MM.1S (cell line): ENCODE measurements at regions not wholly inside any gene's neighbourhood (a gene's known extent, or its start where the extent isn't known, plus 50 kb on each side); places are given as distances from the start of the nearest gene placed in this dataset.

Experiments
- EZH2 ChIP-seq: fragments of 300-600 bp; sonication (generic); optimal IDR thresholded peaks from 2 replicates; pipeline ENCODE3; 2017; ENCODE audit warnings: low read depth, mild to moderate bottlenecking, antibody characterized with exemption, low read length, mixed read lengths
- EZH2phosphoT487 ChIP-seq: fragments of 300-600 bp; sonication (generic); IDR thresholded peaks from 2 replicates; pipeline ENCODE4 v1.6.1; 2018; ENCODE audit warnings: antibody characterized with exemption, low read length
- TF ChIP-seq, protein P1 (sequence below): fragments of 300-600 bp; sonication (generic); IDR thresholded peaks from 2 replicates; pipeline ENCODE4 v1.5.1; 2016; ENCODE audit warnings: antibody characterized with exemption, low read length, mixed read lengths

DNA sequence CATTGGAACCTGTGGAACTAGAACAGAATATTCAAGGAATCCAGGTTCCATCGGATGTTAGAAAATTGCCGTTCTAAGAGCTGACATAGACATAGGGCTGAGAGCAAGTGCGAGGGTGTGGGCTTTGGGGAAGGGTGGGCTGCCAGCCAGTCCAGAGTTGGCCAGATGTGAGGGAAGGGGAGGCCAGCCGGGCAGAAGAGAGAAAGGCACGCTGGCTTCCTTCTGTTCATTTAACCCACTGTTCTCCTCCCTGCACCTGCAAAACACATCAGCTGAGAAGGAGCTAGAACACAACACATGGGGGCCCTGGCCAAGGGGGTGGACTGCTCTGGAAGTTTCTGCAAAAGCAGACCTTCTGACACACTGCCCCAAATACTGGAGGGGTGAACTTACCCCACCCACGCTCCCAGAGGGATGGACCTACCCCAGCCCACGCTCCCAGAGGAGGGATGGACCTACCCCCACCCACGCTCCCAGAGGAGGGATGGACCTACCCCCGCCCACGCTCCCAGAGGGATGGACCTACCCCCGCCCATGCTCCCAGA, 98.0 kb downstream of the SHANK2 start:
- TF ChIP-seq, protein P1, sequence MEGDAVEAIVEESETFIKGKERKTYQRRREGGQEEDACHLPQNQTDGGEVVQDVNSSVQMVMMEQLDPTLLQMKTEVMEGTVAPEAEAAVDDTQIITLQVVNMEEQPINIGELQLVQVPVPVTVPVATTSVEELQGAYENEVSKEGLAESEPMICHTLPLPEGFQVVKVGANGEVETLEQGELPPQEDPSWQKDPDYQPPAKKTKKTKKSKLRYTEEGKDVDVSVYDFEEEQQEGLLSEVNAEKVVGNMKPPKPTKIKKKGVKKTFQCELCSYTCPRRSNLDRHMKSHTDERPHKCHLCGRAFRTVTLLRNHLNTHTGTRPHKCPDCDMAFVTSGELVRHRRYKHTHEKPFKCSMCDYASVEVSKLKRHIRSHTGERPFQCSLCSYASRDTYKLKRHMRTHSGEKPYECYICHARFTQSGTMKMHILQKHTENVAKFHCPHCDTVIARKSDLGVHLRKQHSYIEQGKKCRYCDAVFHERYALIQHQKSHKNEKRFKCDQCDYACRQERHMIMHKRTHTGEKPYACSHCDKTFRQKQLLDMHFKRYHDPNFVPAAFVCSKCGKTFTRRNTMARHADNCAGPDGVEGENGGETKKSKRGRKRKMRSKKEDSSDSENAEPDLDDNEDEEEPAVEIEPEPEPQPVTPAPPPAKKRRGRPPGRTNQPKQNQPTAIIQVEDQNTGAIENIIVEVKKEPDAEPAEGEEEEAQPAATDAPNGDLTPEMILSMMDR: no peak
- TF ChIP-seq EZH2 (no peak), EZH2phosphoT487 (no peak)
